Common myeloid progenitor, CD34-positive (primary cell): ENCODE measurements at regions not wholly inside any gene's neighbourhood (a gene's known extent, or its start where the extent isn't known, plus 50 kb on each side); places are given as distances from the start of the nearest gene placed in this dataset.

Experiments
- CTCF ChIA-PET: fragments of 350-600 bp; sonication (Branson Sonifier 250); formaldehyde crosslinking; loops from one replicate; lab custom pipeline; 2021; ENCODE audit warnings: antibody characterized with exemption; lab: Charles Lee
- POLR2A ChIA-PET: fragments of 350-600 bp; sonication (Branson Sonifier 250); formaldehyde crosslinking; loops from one replicate; lab custom pipeline; 2021; ENCODE audit warnings: antibody characterized with exemption; lab: Charles Lee
- DNase-seq, 3 donors: peaks; one replicate each; pipeline versions ENCODE4 v3.0.0 to v3.0.0-alpha.2; 2013
- H3K27ac ChIP-seq, 2 experiments: 1 replicate in 1 of 2; 2 replicates in 1 of 2; pipeline ENCODE4 v1.7.0; 2013; ENCODE audit warnings: inconsistent platforms in 2 of 2, low read length in 2 of 2, mild to moderate bottlenecking in 2 of 2, low read depth in 1 of 2, moderate library complexity in 1 of 2; ENCODE audit not compliant: severe bottlenecking in 2 of 2, insufficient read depth in 1 of 2, poor library complexity in 1 of 2
- H3K27me3 ChIP-seq, 5 experiments: replicated peaks in 2 of 5; 1 replicate in 3 of 5; 2 replicates in 2 of 5; pipeline versions ENCODE4 v1.6.1 to v1.7.0; 2013; ENCODE audit warnings: low read length in 4 of 5, mild to moderate bottlenecking in 2 of 5, moderate library complexity in 2 of 5, inconsistent platforms in 1 of 5; ENCODE audit not compliant: insufficient read depth in 5 of 5, control insufficient read depth in 4 of 5
- H3K36me3 ChIP-seq, 4 experiments: 1 replicate in 2 of 4; 2 replicates in 2 of 4; pipeline versions ENCODE4 v1.6.1 to v1.7.0; 2013; ENCODE audit warnings: low read length in 3 of 4, control low read depth in 1 of 4, mild to moderate bottlenecking in 1 of 4; ENCODE audit not compliant: control insufficient read depth in 4 of 4, insufficient read depth in 4 of 4
- H3K4me1 ChIP-seq, 4 experiments: 1 replicate in 3 of 4; 2 replicates in 1 of 4; pipeline versions ENCODE4 v1.6.1 to v1.7.1; 2013; ENCODE audit warnings: low read length in 3 of 4, mild to moderate bottlenecking in 3 of 4, control low read depth in 1 of 4, inconsistent platforms in 1 of 4, moderate library complexity in 1 of 4; ENCODE audit not compliant: control insufficient read depth in 4 of 4, insufficient read depth in 4 of 4; ENCODE audit errors: control extremely low read depth in 1 of 4
- H3K4me3 ChIP-seq, 7 experiments: 1 replicate in 4 of 7; 2 replicates in 3 of 7; pipeline versions ENCODE4 v1.5.1 to v1.7.0; 2013; ENCODE audit warnings: mild to moderate bottlenecking in 7 of 7, low read length in 6 of 7, moderate library complexity in 6 of 7, inconsistent platforms in 2 of 7, low read depth in 2 of 7, control low read depth in 1 of 7; ENCODE audit not compliant: insufficient read depth in 4 of 7, control insufficient read depth in 1 of 7; ENCODE audit errors: extremely low read depth in 1 of 7
- H3K9me3 ChIP-seq, 5 experiments: 1 replicate in 4 of 5; 2 replicates in 1 of 5; pipeline versions ENCODE4 v1.6.1 to v1.7.1; 2013; ENCODE audit warnings: low read length in 4 of 5, mild to moderate bottlenecking in 2 of 5, inconsistent platforms in 1 of 5, low read depth in 1 of 5, moderate library complexity in 1 of 5; ENCODE audit not compliant: control insufficient read depth in 4 of 5, insufficient read depth in 2 of 5; ENCODE audit errors: control extremely low read depth in 1 of 5
- WGBS: methylation state at CpG from one replicate; pipeline ENCODE4 v1.1.5; 2013; ENCODE audit not compliant: insufficient coverage; 5-methylcytosine and 5-hydroxymethylcytosine counted together

DNA sequence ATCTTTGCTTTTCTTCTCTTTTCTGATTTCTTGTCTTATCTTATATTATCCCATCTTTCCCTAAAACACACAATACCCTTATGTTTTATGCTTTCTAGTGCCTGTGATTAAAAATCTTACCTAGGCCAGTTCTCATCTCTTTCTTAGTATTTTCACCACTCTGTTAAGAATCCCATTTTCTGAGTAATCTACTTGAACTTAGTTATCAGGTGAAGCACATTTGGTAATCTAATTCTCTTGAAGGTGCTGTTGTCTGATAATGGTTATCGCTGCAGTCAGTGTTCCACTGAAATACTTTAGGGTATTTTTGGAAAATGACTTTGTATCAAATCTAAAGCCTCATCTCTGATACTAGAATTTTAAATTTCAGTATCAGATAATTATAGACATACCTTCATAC lies 192.5 kb upstream of the MAN1A1 start:
- Histone ChIP-seq H3K27ac (no peak overlapping the region), H3K36me3 (no peaks in the 10 kb centered on the region), H3K4me1 (peaks cover 0 to 6% (median 0%) of the 10 kb centered on the region in 4 experiments), H3K9me3 (peaks cover 0 to 4% (median 0%) of the 10 kb centered on the region in 5 experiments), H3K4me3 (no peak overlapping the region), H3K27me3 (no peaks in the 10 kb centered on the region)
- no CpG with 5 or more reads among the region's 1 CpG for WGBS
- POLR2A ChIA-PET = no interaction called here
- no peak for DNase-seq
- CTCF ChIA-PET = no interaction called here

DNA sequence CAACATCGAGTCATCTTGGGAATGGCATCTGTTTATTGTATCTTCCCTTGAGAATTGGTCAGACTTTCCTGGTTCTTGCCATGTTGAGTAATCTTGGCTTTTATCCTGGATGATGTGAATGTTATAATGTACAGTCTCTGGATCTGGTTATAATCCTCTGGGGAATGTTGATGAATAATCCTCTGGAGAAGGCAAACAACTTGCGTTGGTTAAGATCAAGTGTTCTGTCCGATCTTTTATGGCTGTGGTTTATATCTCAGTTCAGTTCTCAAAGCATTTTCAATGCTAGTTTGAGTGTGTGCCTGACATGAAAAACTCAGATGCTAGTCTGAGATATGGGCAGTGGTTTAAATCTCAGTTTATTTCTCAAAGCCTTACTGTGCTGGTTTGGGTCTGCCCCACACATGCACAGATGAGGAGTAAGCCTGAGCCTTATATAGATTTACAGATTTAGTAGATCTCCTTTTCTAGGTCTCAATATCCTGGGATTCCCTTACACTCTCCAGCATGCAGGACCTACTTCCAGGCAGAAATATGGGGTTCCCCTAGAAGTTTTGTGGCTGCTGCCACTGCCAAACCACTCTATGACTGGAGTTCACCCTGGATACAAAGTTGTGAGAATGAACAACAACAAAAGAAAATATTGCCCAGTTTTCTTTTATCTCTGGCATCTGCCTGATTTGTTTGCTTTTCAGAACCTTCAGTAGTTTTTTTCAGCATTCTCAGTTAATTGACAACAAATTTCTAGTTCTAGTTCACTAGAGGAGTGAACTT lies 191.8 kb upstream of the MAN1A1 start:
- Histone ChIP-seq H3K4me3 (no peak overlapping the region), H3K9me3 (peaks cover 0 to 4% (median 0%) of the 10 kb centered on the region in 5 experiments), H3K27ac (no peak overlapping the region), H3K4me1 (peaks cover 0 to 6% (median 0%) of the 10 kb centered on the region in 4 experiments), H3K36me3 (no peaks in the 10 kb centered on the region), H3K27me3 (no peaks in the 10 kb centered on the region)
- DNase-seq = no peak
- ChIA-PET CTCF (no interaction called here), POLR2A (no interaction called here)
- WGBS = 83% methylated on average over 2 of the region's 3 CpGs

DNA sequence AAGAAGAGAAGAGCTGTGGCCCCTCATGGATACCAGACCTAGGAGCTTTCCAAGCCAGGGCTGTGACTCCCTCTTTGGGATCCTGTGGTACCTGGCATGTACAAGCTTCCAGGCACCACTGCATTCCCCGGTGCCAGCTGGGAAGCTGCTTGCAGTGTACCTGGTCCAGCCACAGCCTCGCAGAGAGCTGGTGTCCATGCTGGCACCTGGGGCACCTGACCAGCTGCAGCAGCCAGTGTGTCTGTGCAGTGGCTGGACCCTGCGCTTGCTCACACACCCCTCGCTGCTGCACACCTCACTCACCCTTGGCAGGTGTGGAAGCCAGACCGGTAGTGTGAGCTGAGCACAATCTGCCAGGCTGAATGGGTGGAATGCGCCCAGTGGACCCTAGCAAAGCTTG lies 190.9 kb upstream of the MAN1A1 start:
- POLR2A ChIA-PET = no interaction called here

DNA sequence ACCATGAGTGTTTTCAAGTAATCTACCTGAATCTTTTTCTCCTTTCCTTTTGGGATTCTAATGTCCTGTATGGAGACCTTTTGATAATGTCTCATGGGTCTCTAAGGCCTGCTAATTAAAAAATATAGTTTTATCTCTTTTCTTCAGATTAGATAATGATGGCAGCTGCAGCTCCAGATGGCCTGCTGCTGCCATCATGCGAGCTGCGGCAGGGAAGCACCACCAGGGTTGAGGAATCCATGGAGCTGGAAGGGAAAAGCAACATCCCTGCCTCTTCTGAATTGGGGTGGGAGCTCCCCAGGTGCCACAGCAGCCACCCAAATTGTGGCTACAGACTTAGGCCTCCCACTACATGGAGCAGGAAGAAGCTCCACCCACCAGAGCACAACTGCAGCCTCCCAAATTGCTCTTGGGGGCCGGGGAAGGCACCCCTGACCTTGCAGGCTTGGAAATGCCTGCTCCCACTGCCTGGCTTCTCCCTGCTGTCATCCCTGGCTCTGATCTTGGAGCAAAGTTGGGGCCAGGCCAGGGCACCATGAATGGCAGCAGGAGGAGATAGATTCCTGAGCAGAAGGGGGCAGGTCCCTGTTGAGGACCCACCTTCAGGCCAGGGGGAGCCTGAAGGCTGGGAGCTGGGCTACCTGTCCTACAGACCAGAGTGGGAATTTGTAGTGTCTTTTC lies 189.6 kb upstream of the MAN1A1 start:
- ChIA-PET CTCF (no interaction called here), POLR2A (no interaction called here)
- Histone ChIP-seq H3K36me3 (no peaks in the 10 kb centered on the region), H3K4me3 (no peak overlapping the region), H3K9me3 (peaks cover 0 to 4% (median 0%) of the 10 kb centered on the region in 5 experiments), H3K27me3 (no peaks in the 10 kb centered on the region), H3K4me1 (peaks cover 0 to 6% (median 0%) of the 10 kb centered on the region in 4 experiments), H3K27ac (no peak overlapping the region)
- DNase-seq = no peak
- 100% methylated on average over 1 of the region's 3 CpGs for WGBS

More for the DNA sequence above, 190.9 kb upstream of the MAN1A1 start:
- DNase-seq = no peak
- CTCF ChIA-PET = interaction anchor here (0.7 kb wide), 1 partner anchor 44 kb away, joined by 3 read pairs; no protein-coding TSS in a partner anchor
- Histone ChIP-seq H3K27me3 (no peaks in the 10 kb centered on the region), H3K36me3 (no peaks in the 10 kb centered on the region), H3K4me3 (no peak overlapping the region), H3K27ac (no peak overlapping the region), H3K9me3 (peaks cover 0 to 4% (median 0%) of the 10 kb centered on the region in 5 experiments), H3K4me1 (peaks cover 0 to 6% (median 0%) of the 10 kb centered on the region in 4 experiments)
- 100% methylated on average over 5 of the region's 6 CpGs for WGBS

DNA sequence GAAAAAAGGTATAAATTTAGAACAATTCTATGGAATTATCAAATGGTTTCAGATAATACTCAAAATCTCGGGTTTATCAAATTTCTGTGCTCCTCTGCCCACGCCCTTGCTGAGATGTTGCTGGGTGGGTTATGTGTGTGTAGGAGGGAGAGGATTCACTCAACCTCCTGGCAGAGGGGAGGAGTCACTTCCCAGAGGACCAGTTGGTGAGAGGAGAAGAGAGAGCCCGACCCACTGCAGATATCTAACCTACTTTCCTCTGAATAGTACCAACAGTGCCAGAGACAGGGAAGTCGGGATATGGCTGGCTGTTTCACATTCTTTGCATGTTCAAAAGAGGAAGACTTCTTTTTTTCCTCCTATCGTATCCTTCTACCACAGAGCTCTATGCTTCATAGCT lies 187.1 kb upstream of the MAN1A1 start:
- Histone ChIP-seq H3K36me3 (no peaks in the 10 kb centered on the region), H3K27ac (no peak overlapping the region), H3K27me3 (no peaks in the 10 kb centered on the region), H3K4me3 (no peak overlapping the region), H3K9me3 (peaks cover 0 to 4% (median 0%) of the 10 kb centered on the region in 5 experiments), H3K4me1 (peaks cover 0 to 6% (median 0%) of the 10 kb centered on the region in 4 experiments)
- WGBS = 92% methylated on average over 3 of the region's 5 CpGs
- ChIA-PET CTCF (no interaction called here), POLR2A (no interaction called here)
- no peak for DNase-seq

DNA sequence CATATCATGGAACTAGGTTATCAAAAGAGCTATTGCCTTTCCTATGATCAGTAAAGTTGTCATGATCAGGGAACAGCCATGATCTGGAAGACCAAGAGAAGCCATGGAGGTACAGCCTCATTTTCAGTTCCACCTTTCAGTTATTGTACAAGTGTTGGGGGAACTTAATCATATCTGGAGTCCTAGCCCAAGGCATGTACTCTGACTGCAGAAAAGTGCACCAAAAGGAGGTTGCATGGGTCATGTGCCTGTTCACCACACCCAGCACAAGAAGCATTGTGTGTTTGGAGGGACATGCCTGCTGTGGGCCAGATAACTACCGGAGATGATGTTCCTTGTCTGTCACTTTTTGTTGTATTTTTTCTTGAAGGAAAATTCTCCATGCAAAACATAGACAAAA lies 185.8 kb upstream of the MAN1A1 start:
- ChIA-PET CTCF (no interaction called here), POLR2A (no interaction called here)
- Histone ChIP-seq H3K27ac (no peak overlapping the region), H3K4me3 (no peak overlapping the region), H3K36me3 (no peaks in the 10 kb centered on the region), H3K27me3 (no peaks in the 10 kb centered on the region), H3K9me3 (peaks cover 0 to 4% (median 0%) of the 10 kb centered on the region in 5 experiments), H3K4me1 (peaks cover 0 to 6% (median 0%) of the 10 kb centered on the region in 4 experiments)
- WGBS = no CpG with 5 or more reads among the region's 1 CpG
- DNase-seq = no peak
